GM18499 (cell line): ENCODE measurements at regions not wholly inside any gene's neighbourhood (a gene's known extent, or its start where the extent isn't known, plus 50 kb on each side); places are given as distances from the start of the nearest gene placed in this dataset.

ENCODE experiments used
- ATAC-seq: cut with Tn5 transposase; IDR thresholded peaks from one replicate; pipeline ENCODE4 v1.9.1; 2021; ENCODE audit warnings: moderate number of reproducible peaks; ENCODE audit not compliant: insufficient read depth, unreplicated experiment

DNA sequence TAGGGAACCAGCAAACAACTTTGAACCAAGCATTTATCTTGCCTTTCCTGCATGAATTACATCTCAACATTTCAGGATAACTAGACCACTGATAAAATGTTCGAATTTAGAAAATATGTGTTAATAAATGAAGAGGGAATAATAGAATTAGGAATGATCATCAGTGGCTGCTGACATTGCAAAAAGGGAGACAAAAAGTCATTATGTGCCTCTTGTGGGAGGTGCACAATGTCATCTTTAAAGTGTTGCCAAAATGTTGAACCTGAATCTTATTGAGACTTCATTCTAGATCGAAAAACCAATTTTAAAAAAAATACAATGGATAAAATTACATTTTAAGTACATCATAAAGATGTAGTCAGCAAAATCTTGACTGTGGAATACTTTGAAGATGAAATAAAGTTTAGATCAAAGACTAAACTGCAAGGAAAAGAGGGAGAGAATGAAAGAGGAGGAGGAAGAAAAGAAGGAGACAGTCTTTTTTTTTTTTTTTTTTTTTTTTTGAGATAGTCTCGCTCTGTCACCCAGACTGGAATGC, 299.3 kb downstream of the FBXW7 start:
- ATAC-seq = no peak

DNA sequence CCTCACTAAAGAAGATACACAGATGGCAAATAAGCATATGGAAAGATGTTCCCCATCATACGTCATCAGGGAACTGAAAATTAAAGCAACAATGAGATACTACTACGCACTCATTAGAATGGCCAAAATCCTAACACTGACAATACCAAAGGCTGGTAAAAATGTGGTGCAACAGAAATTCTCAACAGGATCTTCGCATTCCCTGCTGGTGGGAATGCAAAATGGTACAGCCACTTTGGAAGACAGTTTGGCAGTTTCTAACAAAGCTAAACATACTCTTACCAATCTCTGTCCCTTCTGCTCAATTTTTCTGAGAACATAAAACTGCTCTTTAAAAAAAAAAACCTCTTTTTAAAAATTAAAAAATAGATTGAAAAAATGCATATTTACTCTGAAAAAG, 300.2 kb downstream of the FBXW7 start:
- no peak for ATAC-seq

DNA sequence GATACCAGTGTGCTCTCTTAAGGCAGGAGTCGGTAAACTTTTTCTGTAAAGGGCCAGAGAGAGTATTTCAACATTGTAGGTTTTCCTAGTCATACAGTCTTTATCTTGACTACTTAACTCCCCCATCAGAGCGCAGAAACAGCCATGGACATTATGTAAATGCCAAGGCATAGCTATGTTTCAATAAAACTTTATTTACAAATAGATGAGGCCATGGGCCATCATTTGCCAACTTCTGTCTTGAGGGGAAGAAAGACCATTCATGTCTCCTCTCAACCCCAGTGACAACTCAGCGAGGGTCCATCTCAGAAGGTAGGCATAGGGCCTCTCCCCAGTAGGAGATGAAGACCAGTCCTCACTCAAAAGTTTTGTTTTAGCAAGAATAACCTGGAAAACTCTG, 301.3 kb downstream of the FBXW7 start:
- no peak for ATAC-seq

DNA sequence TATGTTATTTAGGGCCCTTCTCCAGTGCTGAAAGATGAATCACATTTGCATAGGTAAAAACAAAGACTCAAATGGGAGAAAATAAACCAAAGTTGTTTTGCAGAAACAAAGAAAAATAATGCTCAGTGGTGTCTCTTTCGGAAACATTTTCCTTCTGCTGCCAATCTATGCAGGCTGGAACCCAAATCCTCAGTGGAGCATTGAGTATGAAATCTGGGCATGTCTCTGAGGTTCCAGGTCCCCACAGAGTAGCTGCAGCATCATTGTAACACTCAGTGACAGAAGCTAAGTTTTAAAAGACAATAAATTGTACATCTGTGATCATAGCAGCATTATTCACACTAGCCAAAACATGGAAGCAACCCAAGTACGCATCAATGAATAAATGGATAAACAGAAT, 303.6 kb downstream of the FBXW7 start:
- no peak for ATAC-seq

DNA sequence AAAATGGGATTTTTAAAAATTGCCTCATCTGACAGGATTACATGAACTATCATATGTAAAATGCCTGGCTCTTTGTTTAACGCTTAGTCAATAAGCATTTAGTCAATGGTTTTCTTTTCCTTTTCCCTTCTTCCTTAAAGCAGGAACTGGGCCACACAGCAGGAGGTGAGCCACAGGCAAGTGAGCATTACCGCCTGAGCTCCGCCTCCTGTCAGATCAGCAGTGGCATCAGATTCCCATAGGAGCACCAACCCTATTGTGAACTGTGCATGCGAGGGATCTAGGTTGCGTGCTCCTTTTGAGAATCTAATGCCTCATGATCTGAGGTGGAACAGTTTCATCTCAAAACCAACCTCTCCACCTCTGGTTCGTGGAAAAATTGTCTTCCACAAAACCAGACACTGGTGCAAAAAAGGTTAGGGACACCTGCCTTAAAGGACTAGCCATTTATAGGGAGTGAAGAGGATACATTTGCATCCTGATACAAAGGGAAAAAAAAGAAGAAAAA, 306.1 kb downstream of the FBXW7 start:
- ATAC-seq = no peak

DNA sequence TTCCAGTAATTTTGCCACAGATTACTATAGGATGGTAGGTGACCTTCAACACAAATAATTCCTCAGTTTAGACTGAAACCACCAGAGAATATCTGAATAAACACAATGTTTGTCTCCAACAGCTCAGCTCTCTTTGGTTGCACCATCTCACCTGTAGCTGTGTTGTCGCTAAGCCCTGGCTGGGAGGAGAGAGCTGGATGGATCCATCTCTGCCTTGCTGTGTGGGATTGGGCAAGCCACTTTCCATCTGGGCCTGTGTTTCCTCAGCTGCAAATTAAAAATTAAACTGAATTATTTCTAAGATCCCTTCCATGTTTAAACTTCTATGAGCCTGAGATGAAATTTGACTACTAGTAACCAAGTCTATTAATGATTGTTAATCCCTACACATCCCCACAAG, 310.2 kb downstream of the FBXW7 start:
- ATAC-seq = no peak

DNA sequence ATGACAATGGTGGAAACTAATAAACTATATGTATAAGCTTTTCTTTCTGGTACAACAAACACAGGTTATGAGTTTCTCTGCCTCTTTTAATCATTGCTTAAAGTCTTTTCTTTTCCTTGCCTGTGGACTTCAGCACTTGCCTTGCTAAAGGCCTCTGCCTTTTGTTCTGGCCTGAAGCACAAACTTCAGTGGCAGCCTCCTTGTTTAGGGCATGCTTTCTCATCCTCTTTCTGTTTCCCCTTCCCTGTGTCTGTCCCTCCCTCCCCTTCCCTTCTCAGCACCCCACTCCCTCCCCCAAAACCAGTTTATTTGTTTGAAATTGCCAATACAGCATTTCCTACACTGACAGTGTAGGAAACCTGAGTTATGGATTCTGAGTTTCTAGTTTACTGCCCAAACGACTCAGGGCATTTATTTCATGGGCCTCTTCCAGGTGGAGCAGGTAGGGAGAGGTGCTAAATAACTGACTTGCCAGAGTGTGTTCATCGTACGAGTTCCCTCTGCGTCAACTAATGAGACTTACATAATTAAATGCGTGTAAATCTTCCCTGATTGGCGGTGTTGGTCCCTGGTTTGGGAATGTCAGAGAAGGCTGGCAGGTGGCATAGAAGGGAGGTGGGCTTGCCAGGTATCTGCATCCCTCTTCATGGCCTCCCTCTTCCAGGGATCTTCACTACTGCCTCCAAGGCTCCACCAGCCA, 311.0 kb downstream of the FBXW7 start:
- ATAC-seq = no peak

DNA sequence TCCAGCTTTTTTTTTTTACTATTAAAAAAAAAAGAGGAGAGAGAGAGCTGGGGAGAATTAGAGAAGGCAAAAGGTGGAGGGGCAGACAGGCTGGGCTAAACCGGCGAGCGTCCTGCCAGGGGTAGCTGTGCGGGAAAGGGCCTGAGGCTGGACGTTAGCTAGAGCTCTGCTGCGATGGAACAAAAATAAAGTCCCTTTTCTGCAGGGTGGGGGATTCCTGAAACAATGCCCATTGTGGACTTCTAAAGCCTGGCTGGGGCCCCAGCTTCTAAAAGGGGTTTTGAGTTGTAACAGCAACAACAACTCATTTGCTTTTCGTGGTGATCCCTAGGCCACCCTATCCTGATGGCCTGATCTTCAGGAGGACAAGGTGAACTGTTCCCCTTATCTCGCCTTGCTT, 311.7 kb downstream of the FBXW7 start:
- ATAC-seq = no peak

DNA sequence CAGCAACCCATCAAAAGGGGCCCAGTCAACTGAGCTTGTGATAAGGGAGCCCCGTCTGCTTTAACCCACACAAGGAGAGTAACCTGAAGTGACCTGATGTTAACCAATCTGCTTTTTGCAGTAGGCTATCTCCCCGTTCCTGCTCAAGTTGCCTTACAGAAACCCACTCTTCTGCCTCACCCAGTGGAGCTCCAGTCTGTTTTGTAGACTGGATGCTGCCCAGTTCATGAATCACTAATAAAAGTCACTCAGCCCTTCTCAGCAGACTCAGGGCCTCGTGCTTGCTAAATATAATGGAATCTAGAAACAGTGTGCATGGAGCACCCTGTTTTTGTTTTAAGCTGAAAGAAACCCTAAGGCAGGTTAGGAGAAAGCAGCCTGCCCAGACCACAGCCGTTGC, 312.3 kb downstream of the FBXW7 start:
- ATAC-seq = no peak

DNA sequence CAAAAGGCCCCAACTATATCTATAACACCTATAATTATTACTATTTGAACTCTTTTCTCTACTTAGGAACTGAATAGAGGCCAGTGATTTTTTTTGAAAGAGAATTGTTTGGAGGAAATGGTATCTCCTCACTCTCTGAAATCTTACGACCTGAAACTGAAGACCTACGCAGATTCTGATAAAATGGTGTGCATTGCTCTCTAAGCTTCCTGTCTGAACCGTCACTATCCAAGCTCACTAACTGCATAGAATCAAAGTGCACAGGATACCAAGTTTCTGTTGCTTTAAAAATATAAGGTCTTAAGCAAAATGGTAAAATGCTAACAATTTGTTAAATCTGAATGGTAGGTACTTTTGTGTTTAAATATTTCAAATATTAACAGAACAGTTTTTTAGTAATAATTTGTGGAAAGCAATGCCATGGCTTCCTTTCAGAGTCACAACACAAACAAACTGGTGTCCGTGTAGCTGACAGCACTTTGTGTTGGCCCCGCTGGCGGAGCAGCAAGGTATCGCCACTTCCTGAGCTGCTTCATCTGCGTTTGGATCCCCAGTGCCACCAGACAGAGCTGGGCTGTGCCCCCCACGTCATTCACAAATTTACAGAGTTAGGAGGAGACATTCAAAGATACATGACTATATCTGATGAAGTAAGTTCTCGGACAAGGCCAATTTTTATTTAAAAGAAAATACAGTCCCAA, 313.9 kb downstream of the FBXW7 start:
- ATAC-seq = no peak

DNA sequence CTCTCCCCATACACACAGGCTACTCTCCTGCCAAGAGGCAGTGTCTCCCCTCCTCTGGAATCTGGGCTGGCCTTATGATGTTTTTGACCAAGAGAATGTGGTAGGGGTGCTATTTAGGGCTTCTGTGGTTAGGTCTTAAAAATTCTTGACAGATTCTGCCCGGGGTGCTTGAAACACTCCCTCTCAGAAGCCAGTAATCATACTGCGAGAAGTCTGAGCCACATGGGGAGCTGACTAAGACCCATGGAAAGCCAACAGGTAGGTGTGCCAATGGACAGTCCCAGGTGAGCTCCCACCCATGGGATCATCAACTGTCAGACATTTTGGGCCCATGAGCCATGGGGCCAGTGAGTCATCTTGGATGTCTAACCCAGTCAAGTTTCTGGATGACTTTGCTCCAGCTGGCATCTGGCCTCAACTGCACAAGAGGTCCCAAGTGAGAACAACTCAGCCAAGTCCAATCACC, 315.7 kb downstream of the FBXW7 start:
- ATAC-seq = no peak

DNA sequence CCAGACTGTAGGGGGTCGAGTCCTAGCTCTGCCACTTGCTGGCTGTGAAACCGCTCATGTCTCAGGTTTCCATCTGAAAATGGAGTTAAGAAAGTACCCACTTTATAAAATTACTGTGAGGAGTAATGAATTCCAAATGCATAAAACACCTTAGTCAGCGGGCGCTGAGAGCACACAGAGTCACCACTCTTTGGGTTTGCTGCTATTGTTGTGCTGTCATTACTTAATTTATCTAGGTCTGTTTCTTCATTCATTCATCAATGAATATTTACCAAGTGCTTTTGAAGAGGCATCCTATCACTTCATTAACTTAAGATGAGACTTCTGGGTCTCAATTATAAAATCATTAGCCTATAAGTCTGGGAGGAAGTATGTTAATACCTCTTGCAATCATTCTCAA, 317.3 kb downstream of the FBXW7 start:
- no peak for ATAC-seq

DNA sequence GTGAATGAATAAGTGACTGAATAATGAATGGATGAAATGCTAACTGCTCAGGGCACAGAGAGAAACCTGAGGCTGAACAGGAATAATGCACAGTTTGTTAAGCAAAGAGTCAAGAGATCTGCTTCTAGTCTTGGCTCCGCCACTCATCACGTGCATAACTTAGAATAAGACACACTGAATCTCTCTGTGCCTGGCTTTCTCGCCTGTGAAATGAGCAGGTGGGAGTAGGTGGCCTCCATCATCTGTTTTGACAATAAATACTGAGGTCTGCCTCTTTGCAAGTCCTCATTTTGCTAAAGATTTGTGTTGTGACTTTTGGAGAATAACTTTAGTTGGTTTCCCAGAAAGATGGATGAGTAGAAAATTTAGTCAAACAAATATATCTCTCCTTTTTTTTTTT, 318.0 kb downstream of the FBXW7 start:
- no peak for ATAC-seq

DNA sequence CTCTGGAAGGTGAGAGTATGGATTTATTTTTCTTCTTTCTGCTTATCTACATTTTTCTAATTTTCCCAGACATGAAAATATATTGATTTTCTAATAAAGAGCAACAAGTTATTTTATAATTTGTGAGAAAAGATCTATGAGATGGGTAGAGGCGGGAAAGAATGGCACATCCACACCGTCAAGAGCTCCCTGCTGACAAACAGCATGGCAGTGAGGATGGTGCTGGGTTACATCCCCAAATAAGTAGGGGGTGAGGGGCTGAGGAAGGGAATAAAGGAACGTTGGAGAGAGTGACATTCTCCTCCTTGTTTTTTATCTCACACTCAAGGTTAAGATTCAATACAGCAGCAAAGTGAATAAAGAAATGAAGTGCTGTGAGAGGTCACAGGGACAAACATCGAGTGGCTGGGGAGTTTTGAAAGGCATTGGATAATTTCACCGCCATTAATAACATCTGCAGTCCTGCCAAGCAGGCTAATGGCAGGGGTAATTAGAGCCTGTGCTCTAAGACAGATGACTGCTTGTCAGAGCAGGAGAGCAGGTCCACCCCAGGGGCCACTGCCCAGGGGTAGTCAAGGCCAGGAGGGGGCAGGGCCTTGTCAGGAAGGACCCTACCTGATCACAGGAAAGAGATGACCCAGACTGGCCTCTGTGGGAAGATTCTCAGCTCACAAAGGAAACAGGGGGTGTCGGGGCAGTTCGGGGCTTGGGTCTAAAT, 323.8 kb downstream of the FBXW7 start:
- no peak for ATAC-seq

DNA sequence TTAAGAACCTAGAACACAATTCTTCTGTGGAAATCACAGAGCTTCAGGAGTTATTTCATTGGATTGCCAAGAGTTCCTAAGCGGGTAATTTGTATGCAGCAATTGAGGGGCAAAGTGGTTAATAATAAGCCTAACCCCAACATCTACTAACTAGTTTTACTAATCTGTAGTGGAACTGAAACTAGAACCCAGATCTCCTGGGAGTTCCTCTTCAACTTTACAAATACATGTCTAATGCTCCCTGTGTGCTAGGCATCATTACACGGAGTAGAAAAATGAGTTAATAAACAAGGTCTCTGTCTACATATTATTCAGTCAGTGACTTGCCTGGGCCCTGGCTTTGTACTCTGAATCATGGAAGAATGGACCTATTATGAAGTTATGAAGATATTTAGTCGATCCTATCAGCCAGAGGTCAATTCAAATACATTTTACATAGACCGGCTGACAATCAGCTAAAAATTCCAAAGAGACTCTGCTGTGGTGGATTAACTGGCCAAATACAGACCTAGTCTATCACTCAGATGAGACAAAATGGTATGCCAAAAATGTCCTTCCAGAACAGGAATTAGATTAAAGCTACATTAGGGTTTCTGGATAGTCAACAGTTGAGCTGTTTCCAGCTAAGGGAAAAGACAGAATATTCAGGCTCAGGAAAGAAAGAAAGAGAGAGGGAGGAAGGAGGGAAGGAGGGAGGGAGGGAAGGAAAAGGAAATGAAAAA, 326.0 kb downstream of the FBXW7 start:
- ATAC-seq = no peak

DNA sequence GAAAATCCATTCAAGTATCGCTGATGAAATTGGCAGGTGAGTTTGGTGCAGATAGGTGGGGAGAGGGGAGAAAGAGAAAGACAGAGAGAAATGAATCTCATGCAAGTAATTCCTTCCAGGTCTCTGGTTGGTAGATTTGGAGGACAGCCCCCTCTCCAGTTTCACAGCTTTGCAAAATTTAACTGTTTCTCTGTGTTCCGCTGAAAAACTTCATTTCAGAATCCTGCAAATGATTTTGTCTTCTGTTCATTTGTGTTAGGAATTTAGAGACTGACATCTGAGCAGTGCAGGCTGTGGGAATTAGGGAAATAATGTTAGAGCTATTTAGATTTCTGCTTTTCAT, 328.5 kb downstream of the FBXW7 start:
- no peak for ATAC-seq

DNA sequence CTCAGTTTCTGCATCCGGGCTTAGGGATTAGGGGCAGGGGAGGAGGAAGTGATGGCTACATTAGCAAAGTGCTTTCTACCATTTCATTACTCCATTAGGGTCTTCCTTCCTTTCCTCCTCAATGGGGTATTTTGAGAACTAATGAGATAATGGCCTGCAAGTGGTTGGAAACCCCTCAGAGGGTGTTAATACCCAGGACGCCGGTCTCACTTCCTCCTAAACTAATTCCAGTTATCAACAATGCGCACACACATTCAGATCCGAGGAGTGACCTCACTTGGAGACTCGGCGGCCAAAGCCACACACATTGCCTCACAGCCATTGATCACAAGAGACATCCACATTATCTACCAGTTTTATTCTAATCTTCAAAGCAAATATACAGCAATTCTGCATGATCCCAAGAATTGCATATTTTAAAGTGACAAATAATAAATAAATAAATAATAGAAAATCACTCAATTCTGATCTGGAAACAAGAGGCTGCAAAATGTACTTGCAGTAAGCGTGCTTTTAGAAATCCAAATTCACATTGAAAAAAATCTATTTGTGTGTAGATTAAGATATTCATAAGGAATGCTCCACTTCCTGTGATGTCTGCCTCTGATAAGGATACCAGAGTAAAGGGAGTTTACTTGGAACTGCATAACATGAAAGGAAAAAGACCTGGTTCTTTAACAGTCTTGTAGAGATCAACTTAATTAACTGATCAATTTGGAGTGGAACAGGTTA, 329.1 kb downstream of the FBXW7 start:
- ATAC-seq = no peak

DNA sequence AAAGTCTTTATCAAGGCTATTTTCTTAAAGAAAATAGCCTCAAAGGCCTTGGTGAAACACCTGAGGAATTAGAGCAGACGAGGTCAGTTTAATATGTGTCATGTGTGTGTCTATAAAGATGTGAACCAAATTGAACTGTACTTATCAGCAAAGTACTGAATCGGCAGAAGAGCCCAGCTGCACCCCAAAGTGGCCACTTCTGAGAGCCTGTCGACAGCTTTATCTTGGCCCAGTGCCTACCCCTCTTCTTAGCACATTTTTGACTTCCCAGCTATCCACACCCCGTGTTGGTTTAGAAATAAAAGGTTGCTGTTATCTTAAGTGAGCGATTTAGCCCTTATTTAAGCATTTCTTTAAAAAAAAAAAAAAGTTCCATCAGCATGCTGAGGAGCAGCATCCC, 329.7 kb downstream of the FBXW7 start:
- no peak for ATAC-seq

DNA sequence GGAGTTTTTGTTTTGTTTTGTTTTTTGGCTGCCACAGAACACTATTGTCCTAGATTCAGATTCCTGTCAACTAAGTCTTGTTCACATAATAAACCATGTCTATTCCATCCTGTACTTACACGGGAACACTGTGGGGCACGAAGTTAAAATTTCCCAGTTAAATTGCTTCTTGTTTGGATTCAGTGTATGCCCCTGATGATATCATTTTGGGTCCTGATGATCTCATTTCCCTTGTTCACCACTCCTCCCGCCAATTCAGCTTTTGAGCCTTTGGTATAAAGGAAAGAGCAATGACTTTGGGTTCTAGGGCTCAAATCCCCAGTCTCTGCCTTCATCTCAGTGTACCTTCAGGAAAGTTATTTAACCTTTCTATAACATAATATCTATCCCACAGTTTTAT, 333.5 kb downstream of the FBXW7 start:
- no peak for ATAC-seq
